Ishikawa (cell line): ENCODE measurements at regions not wholly inside any gene's neighbourhood (a gene's known extent, or its start where the extent isn't known, plus 50 kb on each side); places are given as distances from the start of the nearest gene placed in this dataset.

Source experiments
- CEBPB ChIP-seq: IDR thresholded peaks from 2 replicates; pipeline ENCODE4 v1.6.1; 2012
- CREB1 ChIP-seq: IDR thresholded peaks from 2 replicates; pipeline ENCODE4 v1.6.1; 2012; ENCODE audit warnings: low read depth
- EGR1 ChIP-seq: IDR thresholded peaks from 2 replicates; pipeline ENCODE4 v1.6.1; 2012
- EP300 ChIP-seq: IDR thresholded peaks from 2 replicates; pipeline ENCODE4 v1.6.1; 2012; ENCODE audit warnings: borderline replicate concordance
- FOXM1 ChIP-seq: IDR thresholded peaks from 2 replicates; pipeline ENCODE4 v1.6.1; 2012; ENCODE audit warnings: low read depth, borderline replicate concordance
- MAX ChIP-seq: IDR thresholded peaks from 2 replicates; pipeline ENCODE4 v1.6.1; 2012
- NFIC ChIP-seq: IDR thresholded peaks from 2 replicates; pipeline ENCODE4 v1.6.1; 2012
- RAD21 ChIP-seq: IDR thresholded peaks from 2 replicates; pipeline ENCODE4 v1.6.1; 2012; ENCODE audit warnings: low read depth
- REST ChIP-seq: IDR thresholded peaks from 2 replicates; pipeline ENCODE4 v1.6.1; 2012; ENCODE audit warnings: low read depth, mild to moderate bottlenecking
- TAF1 ChIP-seq: IDR thresholded peaks from 2 replicates; pipeline ENCODE4 v1.6.1; 2012; ENCODE audit warnings: low read depth, mild to moderate bottlenecking
- TCF12 ChIP-seq: IDR thresholded peaks from 2 replicates; pipeline ENCODE4 v1.6.1; 2012; ENCODE audit warnings: low read depth
- TEAD4 ChIP-seq: IDR thresholded peaks from 2 replicates; pipeline ENCODE4 v1.6.1; 2012
- USF1 ChIP-seq: IDR thresholded peaks from 2 replicates; pipeline ENCODE4 v1.6.1; 2012
- YY1 ChIP-seq: IDR thresholded peaks from 2 replicates; pipeline ENCODE4 v1.6.1; 2012; ENCODE audit warnings: low read depth
- ZBTB7A ChIP-seq: IDR thresholded peaks from 2 replicates; pipeline ENCODE4 v1.6.1; 2012; ENCODE audit warnings: low read depth

GRCh38 chr20:57774951-57775350 is 65.1 kb upstream of the PMEPA1 start:
- TF ChIP-seq YY1 (no peak), TCF12 (no peak), RAD21 (no peak), TEAD4 (no peak), CEBPB (no peak), FOXM1 (no peak), NFIC (no peak), USF1 (no peak), TAF1 (no peak), EP300 (no peak)

- TF ChIP-seq TCF12 (no peak), EGR1 (no peak), CREB1 (no peak), YY1 (no peak), USF1 (no peak), TAF1 (no peak), EP300 (no peak), RAD21 (no peak), MAX (no peak), REST (no peak), NFIC (no peak), TEAD4 (no peak), ZBTB7A (no peak)
Measured at GRCh38 chr20:57774111-57774880, 64.5 kb upstream of the PMEPA1 start.

- no peak for TF ChIP-seq USF1
- no peak for TF ChIP-seq YY1
- TF ChIP-seq ZBTB7A, result no peak
- no peak for TF ChIP-seq CEBPB
- no peak for TF ChIP-seq REST
Measured at GRCh38 chr20:57773059-57773815, 63.4 kb upstream of the PMEPA1 start.

- TF ChIP-seq RAD21, result no peak
- TF ChIP-seq EP300, result no peak
- TF ChIP-seq ZBTB7A, result no peak
- TF ChIP-seq USF1, result no peak
- TF ChIP-seq EGR1, result no peak
- no peak for TF ChIP-seq NFIC
- TF ChIP-seq TCF12, result no peak
- TF ChIP-seq MAX, result no peak
- no peak for TF ChIP-seq REST
- no peak for TF ChIP-seq CEBPB
- no peak for TF ChIP-seq YY1
- no peak for TF ChIP-seq TAF1
Measured at GRCh38 chr20:57772349-57772964, 62.6 kb upstream of the PMEPA1 start.
